Common myeloid progenitor, CD34-positive (primary cell): ENCODE measurements at regions not wholly inside any gene's neighbourhood (a gene's known extent, or its start where the extent isn't known, plus 50 kb on each side); places are given as distances from the start of the nearest gene placed in this dataset.

Source experiments
- CTCF ChIA-PET: fragments of 350-600 bp; sonication (Branson Sonifier 250); formaldehyde crosslinking; loops from one replicate; lab custom pipeline; 2021; ENCODE audit warnings: antibody characterized with exemption; lab: Charles Lee
- POLR2A ChIA-PET: fragments of 350-600 bp; sonication (Branson Sonifier 250); formaldehyde crosslinking; loops from one replicate; lab custom pipeline; 2021; ENCODE audit warnings: antibody characterized with exemption; lab: Charles Lee
- DNase-seq, 3 donors: peaks; one replicate each; pipeline versions ENCODE4 v3.0.0 to v3.0.0-alpha.2; 2013
- H3K27ac ChIP-seq, 2 experiments: 1 replicate in 1 of 2; 2 replicates in 1 of 2; pipeline ENCODE4 v1.7.0; 2013; ENCODE audit warnings: inconsistent platforms in 2 of 2, low read length in 2 of 2, mild to moderate bottlenecking in 2 of 2, low read depth in 1 of 2, moderate library complexity in 1 of 2; ENCODE audit not compliant: severe bottlenecking in 2 of 2, insufficient read depth in 1 of 2, poor library complexity in 1 of 2
- H3K27me3 ChIP-seq, 5 experiments: replicated peaks in 2 of 5; 1 replicate in 3 of 5; 2 replicates in 2 of 5; pipeline versions ENCODE4 v1.6.1 to v1.7.0; 2013; ENCODE audit warnings: low read length in 4 of 5, mild to moderate bottlenecking in 2 of 5, moderate library complexity in 2 of 5, inconsistent platforms in 1 of 5; ENCODE audit not compliant: insufficient read depth in 5 of 5, control insufficient read depth in 4 of 5
- H3K36me3 ChIP-seq, 4 experiments: 1 replicate in 2 of 4; 2 replicates in 2 of 4; pipeline versions ENCODE4 v1.6.1 to v1.7.0; 2013; ENCODE audit warnings: low read length in 3 of 4, control low read depth in 1 of 4, mild to moderate bottlenecking in 1 of 4; ENCODE audit not compliant: control insufficient read depth in 4 of 4, insufficient read depth in 4 of 4
- H3K4me1 ChIP-seq, 4 experiments: 1 replicate in 3 of 4; 2 replicates in 1 of 4; pipeline versions ENCODE4 v1.6.1 to v1.7.1; 2013; ENCODE audit warnings: low read length in 3 of 4, mild to moderate bottlenecking in 3 of 4, control low read depth in 1 of 4, inconsistent platforms in 1 of 4, moderate library complexity in 1 of 4; ENCODE audit not compliant: control insufficient read depth in 4 of 4, insufficient read depth in 4 of 4; ENCODE audit errors: control extremely low read depth in 1 of 4
- H3K4me3 ChIP-seq, 7 experiments: 1 replicate in 4 of 7; 2 replicates in 3 of 7; pipeline versions ENCODE4 v1.5.1 to v1.7.0; 2013; ENCODE audit warnings: mild to moderate bottlenecking in 7 of 7, low read length in 6 of 7, moderate library complexity in 6 of 7, inconsistent platforms in 2 of 7, low read depth in 2 of 7, control low read depth in 1 of 7; ENCODE audit not compliant: insufficient read depth in 4 of 7, control insufficient read depth in 1 of 7; ENCODE audit errors: extremely low read depth in 1 of 7
- H3K9me3 ChIP-seq, 5 experiments: 1 replicate in 4 of 5; 2 replicates in 1 of 5; pipeline versions ENCODE4 v1.6.1 to v1.7.1; 2013; ENCODE audit warnings: low read length in 4 of 5, mild to moderate bottlenecking in 2 of 5, inconsistent platforms in 1 of 5, low read depth in 1 of 5, moderate library complexity in 1 of 5; ENCODE audit not compliant: control insufficient read depth in 4 of 5, insufficient read depth in 2 of 5; ENCODE audit errors: control extremely low read depth in 1 of 5
- WGBS: methylation state at CpG from one replicate; pipeline ENCODE4 v1.1.5; 2013; ENCODE audit not compliant: insufficient coverage; 5-methylcytosine and 5-hydroxymethylcytosine counted together

DNA sequence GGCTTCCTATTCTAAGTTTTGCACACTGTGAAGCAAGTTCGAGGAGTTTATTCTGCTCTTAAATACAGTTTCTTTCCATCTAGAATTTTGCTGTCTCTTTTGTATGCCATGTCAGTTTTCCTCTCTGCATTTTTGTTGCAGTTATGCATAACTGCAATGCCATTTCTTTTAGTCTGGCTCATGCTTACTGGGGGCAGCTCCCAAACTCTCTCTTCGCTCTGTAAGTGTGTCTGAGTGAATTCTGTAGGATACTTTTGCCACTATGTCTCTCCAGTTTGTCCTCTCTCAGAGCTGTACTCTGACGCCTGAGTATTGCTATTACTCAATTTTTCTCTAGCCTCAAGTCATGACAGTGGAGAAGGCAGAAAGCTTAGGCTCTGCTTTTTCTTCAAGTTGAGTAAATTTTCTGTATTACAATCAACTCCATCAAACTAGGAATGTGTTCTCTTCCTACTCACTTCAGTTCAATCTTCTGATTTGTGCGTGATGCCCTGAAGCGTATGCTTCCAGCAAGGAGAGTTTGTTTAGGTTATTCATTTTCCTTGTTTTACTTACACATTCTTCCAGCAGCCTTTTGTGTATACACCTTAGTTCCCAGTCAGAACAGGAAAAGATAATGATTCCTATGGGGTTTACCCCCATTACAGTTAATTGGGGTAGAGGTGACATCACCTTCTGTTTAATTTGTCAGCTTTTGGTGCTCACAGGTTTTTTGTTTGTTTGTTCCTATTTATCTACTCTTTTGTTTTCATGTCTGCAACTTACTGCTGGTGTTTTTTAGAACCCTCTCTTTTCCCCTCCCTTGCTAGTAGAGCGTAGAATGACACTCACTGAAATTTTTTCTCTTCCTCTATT, 430.9 kb downstream of the BCKDHB start:
- POLR2A ChIA-PET = no interaction called here
- H3K27ac ChIP-seq = no peak overlapping the region
- DNase-seq = no peak
- no peak overlapping the region for H3K4me3 ChIP-seq
- CTCF ChIA-PET = no interaction called here
- H3K9me3 ChIP-seq = no peaks in the 10 kb centered on the region
- H3K36me3 ChIP-seq = no peaks in the 10 kb centered on the region
- no peaks in the 10 kb centered on the region for H3K4me1 ChIP-seq
- WGBS = 100% methylated on average over 3 of the region's 6 CpGs
- H3K27me3 ChIP-seq = no peaks in the 10 kb centered on the region

DNA sequence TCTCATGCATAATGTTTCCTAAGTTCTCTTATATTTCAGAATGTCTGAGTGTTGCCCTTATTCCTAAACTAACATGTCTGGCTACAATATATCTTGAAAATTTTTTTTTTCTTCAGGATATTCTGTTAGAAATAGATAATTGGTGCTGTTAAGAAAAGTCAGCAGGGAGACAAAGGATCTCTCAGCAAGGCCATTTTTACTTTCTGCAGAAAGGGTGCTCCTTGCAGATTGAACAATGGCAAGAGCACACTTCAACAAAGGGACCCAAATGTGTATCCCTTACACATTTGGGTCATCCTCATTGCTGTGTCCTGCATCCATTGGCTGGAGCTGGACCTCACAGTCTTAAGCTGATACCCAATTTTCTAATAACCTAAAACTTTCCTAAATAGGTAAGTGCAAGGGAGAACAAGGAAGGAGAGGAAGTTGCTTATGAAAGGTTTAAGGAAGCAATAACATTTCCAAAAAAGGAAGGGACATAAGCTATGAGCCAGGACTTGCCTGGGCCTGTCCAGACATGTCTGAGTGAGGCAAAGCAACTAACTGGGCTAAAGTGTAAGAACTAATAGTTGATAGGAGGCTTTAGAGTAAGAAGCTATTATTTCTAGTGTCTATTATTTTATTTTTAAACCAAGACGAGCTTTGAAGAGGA, 429.6 kb downstream of the BCKDHB start:
- Histone ChIP-seq H3K9me3 (no peaks in the 10 kb centered on the region), H3K27ac (no peak overlapping the region), H3K4me3 (no peak overlapping the region), H3K27me3 (no peaks in the 10 kb centered on the region), H3K36me3 (no peaks in the 10 kb centered on the region), H3K4me1 (no peaks in the 10 kb centered on the region)
- WGBS = no CpG with 5 or more reads among the region's 1 CpG
- ChIA-PET CTCF (no interaction called here), POLR2A (no interaction called here)
- DNase-seq = no peak

DNA sequence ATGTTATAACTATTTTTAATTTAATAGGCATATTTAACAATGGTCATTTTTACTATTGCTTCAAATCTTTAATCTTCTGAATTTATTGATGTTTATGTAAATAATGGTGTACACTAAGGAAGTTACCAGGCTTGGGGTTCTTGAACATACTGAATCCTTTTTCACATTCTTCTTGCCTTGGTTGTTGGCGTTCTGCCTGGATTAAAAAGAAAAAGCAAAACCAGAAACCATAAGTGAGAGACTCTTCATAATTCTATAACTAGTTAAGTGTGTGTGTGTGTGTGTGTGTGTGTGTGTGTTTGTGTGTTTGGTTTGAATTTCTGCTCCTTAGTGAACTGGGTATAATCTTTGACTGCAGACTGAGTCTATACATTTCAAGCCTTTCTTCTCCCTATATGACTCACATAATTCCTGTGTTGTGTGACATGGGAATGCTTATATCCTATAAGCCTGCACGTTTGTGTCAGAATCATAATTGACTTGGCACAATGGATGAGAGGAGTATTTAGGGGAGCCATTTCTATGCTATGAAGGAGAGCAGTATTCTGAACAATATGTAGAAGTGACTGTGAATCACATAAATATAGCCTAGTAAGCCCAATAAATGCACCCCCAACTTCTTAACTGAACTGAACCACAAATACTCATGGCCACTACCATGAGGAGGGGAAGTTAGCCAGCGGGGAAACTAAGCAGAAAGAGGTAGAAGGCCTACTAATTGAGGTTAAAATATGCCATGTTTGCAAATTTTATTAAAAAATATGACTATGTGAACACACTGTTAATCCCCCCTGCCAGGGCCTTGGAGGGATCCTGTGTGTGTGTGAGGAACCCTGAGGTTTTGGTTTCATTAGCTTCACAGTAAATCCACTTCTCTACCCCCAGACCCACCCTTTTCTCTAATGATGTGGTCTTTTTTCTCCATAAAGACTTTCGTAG, 425.5 kb downstream of the BCKDHB start:
- no peak for DNase-seq
- CTCF ChIA-PET = no interaction called here
- H3K27me3 ChIP-seq = no peaks in the 10 kb centered on the region

DNA sequence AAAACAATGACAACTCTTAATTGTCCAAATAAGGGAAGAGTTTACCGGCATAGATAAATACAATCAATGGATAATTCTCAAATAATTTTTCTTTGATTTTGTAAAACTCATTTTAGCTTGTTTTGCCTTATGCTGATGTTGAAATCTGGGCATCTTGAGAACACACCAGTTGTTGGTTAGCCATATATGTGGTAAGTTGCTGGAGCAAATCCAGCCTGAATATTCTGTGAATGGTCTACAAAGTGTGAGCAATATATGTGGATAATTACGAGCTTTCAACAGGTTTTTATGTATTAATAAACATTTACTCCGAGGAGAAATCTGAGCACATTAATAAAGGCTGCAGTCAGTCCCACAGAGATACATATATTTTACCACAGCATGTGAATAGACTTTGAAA, 423.6 kb downstream of the BCKDHB start:
- Histone ChIP-seq H3K27ac (no peak overlapping the region), H3K27me3 (no peaks in the 10 kb centered on the region), H3K36me3 (no peaks in the 10 kb centered on the region), H3K4me1 (no peaks in the 10 kb centered on the region), H3K9me3 (no peaks in the 10 kb centered on the region), H3K4me3 (no peak overlapping the region)
- DNase-seq = no peak
- no CpG with 5 or more reads among the region's 3 CpGs for WGBS
- CTCF ChIA-PET = no interaction called here
- POLR2A ChIA-PET = no interaction called here

More for the DNA sequence above, 425.5 kb downstream of the BCKDHB start:
- H3K4me1 ChIP-seq = no peaks in the 10 kb centered on the region
- no peak overlapping the region for H3K4me3 ChIP-seq
- H3K27ac ChIP-seq = no peak overlapping the region
- 100% methylated on average over 1 of the region's 4 CpGs for WGBS
- H3K36me3 ChIP-seq = no peaks in the 10 kb centered on the region
- H3K9me3 ChIP-seq = no peaks in the 10 kb centered on the region
- POLR2A ChIA-PET = interaction anchor here (0.6 kb wide), 1 partner anchor 440 kb away, joined by 3 read pairs; no protein-coding TSS in a partner anchor

DNA sequence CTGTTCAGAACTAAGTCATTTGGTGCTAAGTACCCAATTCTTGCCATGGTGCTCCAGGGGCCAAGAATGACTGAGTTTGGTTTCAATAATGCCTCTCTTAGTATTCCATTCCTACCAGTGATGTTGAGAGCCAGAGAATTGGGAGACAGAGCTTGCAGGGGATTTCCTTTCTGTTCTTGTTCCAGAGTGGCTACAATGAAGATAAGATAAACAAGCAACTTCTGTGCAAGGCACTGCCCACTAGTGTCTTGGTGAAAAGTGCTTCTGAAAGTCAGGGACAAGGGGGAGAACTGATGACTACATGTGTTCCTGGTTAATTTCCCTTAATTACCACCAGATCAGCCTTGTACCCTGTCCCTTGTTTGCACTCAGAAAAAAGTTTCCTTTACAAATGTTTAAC, 421.6 kb downstream of the BCKDHB start:
- H3K27me3 ChIP-seq = no peaks in the 10 kb centered on the region
- H3K4me1 ChIP-seq = no peaks in the 10 kb centered on the region
- ChIA-PET CTCF (no interaction called here), POLR2A (no interaction called here)
- no peak for DNase-seq
- H3K9me3 ChIP-seq = no peaks in the 10 kb centered on the region
- no peak overlapping the region for H3K27ac ChIP-seq
- H3K4me3 ChIP-seq = no peak overlapping the region
- no peaks in the 10 kb centered on the region for H3K36me3 ChIP-seq

DNA sequence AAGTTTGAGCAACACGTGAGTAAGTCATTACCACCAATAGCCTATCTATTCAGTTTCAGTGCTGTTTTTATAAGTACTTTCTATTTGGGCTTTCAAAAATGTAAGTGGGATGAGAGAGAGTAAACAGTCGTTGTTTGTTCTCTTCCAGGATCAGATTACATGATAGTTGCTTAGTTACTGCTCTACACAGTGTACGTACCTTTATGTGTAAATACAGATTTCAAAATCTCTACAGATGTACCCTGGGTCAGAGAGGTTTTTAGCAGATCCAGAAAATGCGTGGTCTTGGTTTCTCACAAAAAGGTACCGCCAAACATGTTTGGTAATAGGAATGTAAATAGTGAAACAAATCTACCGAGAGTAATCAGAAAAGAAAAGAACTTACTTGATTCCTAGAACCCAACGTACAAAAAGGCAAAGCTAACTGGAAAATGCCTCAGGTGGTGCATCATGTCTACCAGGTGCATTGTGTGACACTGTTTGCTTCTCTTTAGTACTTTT, 421.1 kb downstream of the BCKDHB start:
- H3K4me1 ChIP-seq = no peaks in the 10 kb centered on the region
- H3K27ac ChIP-seq = no peak overlapping the region
- no peak for DNase-seq
- H3K27me3 ChIP-seq = no peaks in the 10 kb centered on the region
- H3K36me3 ChIP-seq = no peaks in the 10 kb centered on the region
- WGBS = 88% methylated on average over 6 of the region's 7 CpGs
- no peaks in the 10 kb centered on the region for H3K9me3 ChIP-seq
- POLR2A ChIA-PET = no interaction called here
- H3K4me3 ChIP-seq = no peak overlapping the region
- CTCF ChIA-PET = no interaction called here
